CD4-positive, alpha-beta T cell (primary cell): ENCODE measurements at regions not wholly inside any gene's neighbourhood (a gene's known extent, or its start where the extent isn't known, plus 50 kb on each side); places are given as distances from the start of the nearest gene placed in this dataset.

ENCODE experiments used
- ATAC-seq: fragments of 200-7000 bp; cut with Tn5 transposase; one replicate; pipeline ENCODE4 v1.10.0; 2022; ENCODE audit warnings: mild to moderate bottlenecking; ENCODE audit not compliant: poor library complexity
- CTCF ChIA-PET: fragments of 350-600 bp; sonication (Branson Sonifier 250); formaldehyde crosslinking; loops from one replicate; lab custom pipeline; 2021; ENCODE audit warnings: antibody characterized with exemption, inconsistent platforms; lab: Charles Lee
- POLR2A ChIA-PET: fragments of 350-600 bp; sonication (Branson Sonifier 250); formaldehyde crosslinking; loops from one replicate; lab custom pipeline; 2021; ENCODE audit warnings: antibody characterized with exemption, inconsistent platforms; lab: Charles Lee
- DNase-seq, 14 experiments: peaks; one replicate each; pipeline ENCODE4 v3.0.0-alpha.2; 2013 to 2020; ENCODE audit warnings: mixed read lengths in 2 of 14
- H3K27ac ChIP-seq, 2 donors: one replicate each; pipeline versions ENCODE4 v1.5.1 to v1.7.0; 2013; ENCODE audit warnings: low read length in 2 of 2, low read depth in 1 of 2, mild to moderate bottlenecking in 1 of 2
- H3K27me3 ChIP-seq, 2 experiments: 1 replicate in 1 of 2; 2 replicates in 1 of 2; pipeline versions ENCODE4 v1.6.1 to v1.7.0; 2013; ENCODE audit warnings: low read length in 2 of 2, control low read depth in 1 of 2, mild to moderate bottlenecking in 1 of 2, moderate library complexity in 1 of 2; ENCODE audit not compliant: insufficient read depth in 2 of 2, control insufficient read depth in 1 of 2
- H3K36me3 ChIP-seq: one replicate; pipeline ENCODE4 v1.6.1; 2013; ENCODE audit warnings: low read length, control low read depth; ENCODE audit not compliant: insufficient read depth
- H3K4me1 ChIP-seq: one replicate; pipeline ENCODE4 v1.6.1; 2013; ENCODE audit warnings: low read length, control low read depth; ENCODE audit not compliant: insufficient read depth
- H3K4me3 ChIP-seq: one replicate; pipeline ENCODE4 v1.5.1; 2013; ENCODE audit warnings: mild to moderate bottlenecking, low read length, moderate library complexity
- H3K9me3 ChIP-seq, 2 experiments: 1 replicate in 1 of 2; 2 replicates in 1 of 2; pipeline versions ENCODE4 v1.6.1 to v1.7.0; 2013; ENCODE audit warnings: low read length in 2 of 2, mild to moderate bottlenecking in 2 of 2, control low read depth in 1 of 2, moderate library complexity in 1 of 2; ENCODE audit not compliant: control insufficient read depth in 1 of 2, insufficient read depth in 1 of 2
- H3K27ac Mint-ChIP-seq: one replicate; pipeline ENCODE4 v1.8.0; 2020; ENCODE audit warnings: mixed read lengths
- H3K27me3 Mint-ChIP-seq: one replicate; pipeline ENCODE4 v1.8.0; 2021; ENCODE audit warnings: mixed read lengths
- H3K36me3 Mint-ChIP-seq: one replicate; pipeline ENCODE4 v1.8.0; 2021; ENCODE audit warnings: low read depth, mixed read lengths
- H3K4me1 Mint-ChIP-seq: one replicate; pipeline ENCODE4 v1.8.0; 2021; ENCODE audit warnings: low read depth, mixed read lengths
- H3K4me3 Mint-ChIP-seq: one replicate; pipeline ENCODE4 v1.8.0; 2020; ENCODE audit warnings: mild to moderate bottlenecking, mixed read lengths
- H3K9me3 Mint-ChIP-seq: one replicate; pipeline ENCODE4 v1.8.0; 2020; ENCODE audit warnings: mixed read lengths
- CTCF ChIP-seq: fragments of 200-600 bp; IDR thresholded peaks from one replicate; pipeline ENCODE4 v1.8.0; 2022; ENCODE audit warnings: antibody characterized with exemption, mild to moderate bottlenecking
- intact Hi-C, 2 experiments: fragments of 100-400 bp; cut with DNase I in 1 of 2; cut with micrococcal nuclease in 1 of 2; formaldehyde crosslinking; loops; one replicate each; pipeline versions ENCODE4 v1.15.1 to v1.9.0; 2023 to 2025; cut with DNase I, micrococcal nuclease

- no peak overlapping the region for H3K4me3 ChIP-seq
- CTCF ChIA-PET, result no interaction called here
- Mint-ChIP-seq H3K27ac (no peak overlapping the region), H3K36me3 (no peaks in the 10 kb centered on the region), H3K9me3 (no peaks in the 10 kb centered on the region), H3K4me3 (no peak overlapping the region), H3K27me3 (peaks cover 4% of the 10 kb centered on the region), H3K4me1 (peaks cover 11% of the 10 kb centered on the region)
- no peaks in the 10 kb centered on the region for H3K36me3 ChIP-seq
- no peak for ATAC-seq
- no peaks in the 10 kb centered on the region for H3K9me3 ChIP-seq
- intact Hi-C loops, result no loop called here
- H3K27ac ChIP-seq, result no peak overlapping the region
- DNase-seq, result no peak
- H3K27me3 ChIP-seq, result no peaks in the 10 kb centered on the region
- no peak for TF ChIP-seq CTCF
- POLR2A ChIA-PET, result no interaction called here
- H3K4me1 ChIP-seq, result peaks cover 13% of the 10 kb centered on the region
These were observed 103.4 kb downstream of the IRF8 start for GRCh38 chr16:86002178-86002900.

GRCh38 chr16:86007524-86007923, 108.6 kb downstream of the IRF8 start:
- no peak overlapping the region for H3K27ac Mint-ChIP-seq
- H3K9me3 Mint-ChIP-seq, result no peaks in the 10 kb centered on the region
- no peaks in the 10 kb centered on the region for H3K36me3 ChIP-seq
- no peaks in the 10 kb centered on the region for H3K9me3 ChIP-seq
- intact Hi-C loops, result no loop called here
- peaks cover 5% of the 10 kb centered on the region for H3K27me3 Mint-ChIP-seq
- peaks cover 9% of the 10 kb centered on the region for H3K4me1 ChIP-seq
- TF ChIP-seq CTCF, result no peak
- DNase-seq (peak in 1 of 14 experiments; percentile 22), ATAC-seq (no peak)
- no peak overlapping the region for H3K4me3 Mint-ChIP-seq
- no peak overlapping the region for H3K4me3 ChIP-seq
- no peak overlapping the region for H3K27ac ChIP-seq
- no peaks in the 10 kb centered on the region for H3K27me3 ChIP-seq
- H3K4me1 Mint-ChIP-seq, result peaks cover 21% of the 10 kb centered on the region
- ChIA-PET CTCF (no interaction called here), POLR2A (no interaction called here)
- H3K36me3 Mint-ChIP-seq, result no peaks in the 10 kb centered on the region

GRCh38 chr16:86010680-86011141, 111.7 kb downstream of the IRF8 start:
- ATAC-seq (no peak), DNase-seq (no peak)
- H3K4me3 ChIP-seq, result no peak overlapping the region
- H3K4me1 Mint-ChIP-seq, result peaks cover 21% of the 10 kb centered on the region
- ChIA-PET POLR2A (no interaction called here), CTCF (no interaction called here)
- peaks cover 9% of the 10 kb centered on the region for H3K4me1 ChIP-seq
- H3K27me3 ChIP-seq, result no peaks in the 10 kb centered on the region
- no peaks in the 10 kb centered on the region for H3K9me3 ChIP-seq
- H3K27me3 Mint-ChIP-seq, result peaks cover 7% of the 10 kb centered on the region
- no peak overlapping the region for H3K4me3 Mint-ChIP-seq
- no peaks in the 10 kb centered on the region for H3K36me3 ChIP-seq
- intact Hi-C loops, result no loop called here
- H3K36me3 Mint-ChIP-seq, result no peaks in the 10 kb centered on the region
- no peak overlapping the region for H3K27ac ChIP-seq
- no peak for TF ChIP-seq CTCF
- no peak overlapping the region for H3K27ac Mint-ChIP-seq
- H3K9me3 Mint-ChIP-seq, result no peaks in the 10 kb centered on the region
